ENCODE measurements at regions not wholly inside any gene's neighbourhood (a gene's known extent, or its start where the extent isn't known, plus 50 kb on each side); places are given as distances from the start of the nearest gene placed in this dataset.

DNA sequence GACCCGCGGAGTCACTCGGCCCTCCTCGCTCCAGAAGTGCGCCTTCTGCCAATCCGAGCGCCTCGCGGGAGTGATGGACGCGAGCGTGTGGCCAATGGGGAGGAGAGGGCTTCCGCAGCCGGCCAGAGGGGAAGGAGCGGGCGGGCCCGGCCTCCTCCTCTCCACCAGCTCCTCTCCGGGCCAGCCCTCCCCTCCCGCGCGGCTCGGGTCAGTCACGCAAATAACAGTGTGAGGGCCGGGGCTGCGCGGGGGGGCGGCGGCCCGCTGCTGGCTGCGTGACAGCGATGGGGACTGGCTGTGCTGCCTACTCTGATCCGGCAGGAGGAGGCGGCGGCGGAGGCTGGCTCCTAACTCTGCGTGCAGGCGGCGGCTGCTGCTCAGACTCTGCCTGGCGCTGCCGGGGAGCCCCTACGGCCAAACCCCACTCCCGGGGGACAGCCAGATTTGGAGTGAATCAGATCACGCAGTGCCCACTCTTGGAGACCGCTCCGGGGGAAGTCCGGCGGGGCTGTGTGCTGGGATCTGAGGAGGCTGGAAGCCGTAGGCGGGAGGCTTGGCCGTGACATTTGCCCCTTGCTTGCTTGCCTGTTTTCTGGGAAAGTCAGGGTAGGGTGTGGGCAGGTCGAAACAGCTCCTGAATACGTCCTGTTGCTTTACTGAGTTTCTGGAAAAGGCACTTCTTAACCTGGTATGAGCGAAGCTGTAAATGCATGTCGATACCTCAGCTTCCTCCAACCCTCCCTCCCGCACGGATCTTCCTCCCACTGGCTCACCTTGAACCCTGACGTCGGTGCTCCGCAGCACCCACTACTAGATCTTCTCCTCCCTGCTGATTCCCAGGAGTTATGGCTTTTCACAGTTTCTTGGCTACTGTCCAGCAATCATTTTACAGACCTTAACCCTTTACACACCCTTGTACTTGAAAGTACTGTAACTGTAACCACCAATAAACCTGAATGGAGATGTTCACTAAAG, 97.9 kb upstream of the SERTAD2 start (continued):
- peak; percentile 44; the same call in 1 of the 2 replicates for TF ChIP-seq ZMYM2 (CRISPR knock-in tag; IDR thresholded peaks at IDR 0.05)
- TF ChIP-seq ZBTB26 (CRISPR knock-in tag; IDR thresholded peaks at IDR 0.05; ENCODE audit: borderline replicate concordance), result no peak
- TF ChIP-seq ZNF275 (CRISPR knock-in tag; IDR thresholded peaks at IDR 0.05; ENCODE audit: borderline replicate concordance), result no peak; the same call in 1 of the 2 replicates
- no peak for TF ChIP-seq NFKBIZ (CRISPR knock-in tag; IDR thresholded peaks at IDR 0.05)
- no peak for TF ChIP-seq NR3C1 (CRISPR knock-in tag; IDR thresholded peaks at IDR 0.05)
- TF ChIP-seq XRCC5 (optimal IDR thresholded peaks at IDR 0.05; ENCODE audit: low read length), result peak; percentile 62
- TF ChIP-seq NFATC3 (CRISPR knock-in tag; IDR thresholded peaks at IDR 0.05), result no peak
- peak; percentile 74 for TF ChIP-seq SP4 (CRISPR knock-in tag; IDR thresholded peaks at IDR 0.05)
- peak; percentile 96; the same call in 1 of the 2 replicates for TF ChIP-seq ZBED4 (CRISPR knock-in tag; IDR thresholded peaks at IDR 0.05; ENCODE audit: borderline replicate concordance)
- TF ChIP-seq, protein P1, sequence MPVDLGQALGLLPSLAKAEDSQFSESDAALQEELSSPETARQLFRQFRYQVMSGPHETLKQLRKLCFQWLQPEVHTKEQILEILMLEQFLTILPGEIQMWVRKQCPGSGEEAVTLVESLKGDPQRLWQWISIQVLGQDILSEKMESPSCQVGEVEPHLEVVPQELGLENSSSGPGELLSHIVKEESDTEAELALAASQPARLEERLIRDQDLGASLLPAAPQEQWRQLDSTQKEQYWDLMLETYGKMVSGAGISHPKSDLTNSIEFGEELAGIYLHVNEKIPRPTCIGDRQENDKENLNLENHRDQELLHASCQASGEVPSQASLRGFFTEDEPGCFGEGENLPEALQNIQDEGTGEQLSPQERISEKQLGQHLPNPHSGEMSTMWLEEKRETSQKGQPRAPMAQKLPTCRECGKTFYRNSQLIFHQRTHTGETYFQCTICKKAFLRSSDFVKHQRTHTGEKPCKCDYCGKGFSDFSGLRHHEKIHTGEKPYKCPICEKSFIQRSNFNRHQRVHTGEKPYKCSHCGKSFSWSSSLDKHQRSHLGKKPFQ (CRISPR knock-in tag; IDR thresholded peaks at IDR 0.05; ENCODE audit: insufficient replicate concordance), result no peak
- TF ChIP-seq HOMEZ (CRISPR knock-in tag; IDR thresholded peaks at IDR 0.05; ENCODE audit: low read depth), result no peak
- TF ChIP-seq KDM2A (CRISPR knock-in tag; IDR thresholded peaks at IDR 0.05; ENCODE audit: borderline replicate concordance, low read depth), result peak; percentile 89; the same call in 1 of the 2 replicates
- TF ChIP-seq NR2F2 (IDR thresholded peaks at IDR 0.05; ENCODE audit: borderline replicate concordance, low read depth), result no peak
- peak; percentile 94; the same call in 1 of the 2 replicates for TF ChIP-seq ZNF280B (CRISPR knock-in tag; IDR thresholded peaks at IDR 0.05; ENCODE audit: borderline replicate concordance)
- no peak for TF ChIP-seq NONO (IDR thresholded peaks at IDR 0.05)
- TF ChIP-seq NONO (CRISPR knock-in tag; conservative IDR thresholded peaks at IDR 0.05), result 0 out of 2 replicates have a peak, but pooled peaks have one; percentile 7

Data from HepG2 (cell line).